ENCODE measurements at regions not wholly inside any gene's neighbourhood (a gene's known extent, or its start where the extent isn't known, plus 50 kb on each side); places are given as distances from the start of the nearest gene placed in this dataset.
"Not testable (repeated sequence)": the region's sequence is repeated elsewhere in the genome, so short reads cannot be mapped to it uniquely, and the experiment has no call there.

DNA sequence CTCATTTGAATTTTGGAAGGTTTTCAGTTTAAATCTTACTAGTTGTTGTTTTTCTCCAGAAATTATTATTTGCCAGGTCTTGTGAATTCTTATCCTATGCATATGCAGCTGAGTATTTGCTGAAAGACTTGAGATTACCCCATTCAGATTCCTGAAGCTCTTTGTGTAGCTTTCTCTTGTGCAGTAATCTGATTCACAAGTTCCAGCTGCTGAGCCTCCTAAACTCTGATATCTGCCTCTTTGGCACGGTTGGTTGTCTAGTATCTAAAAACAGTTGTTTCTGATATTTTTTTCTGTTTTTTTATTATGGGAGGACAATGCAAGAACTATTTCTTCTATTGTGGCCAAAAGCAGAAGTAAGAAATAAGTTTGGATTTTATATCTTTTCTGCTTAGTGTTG lies 863.9 kb upstream of the MANEA start:
- DNase-seq (ENCODE audit: extremely low read depth, low read depth, low spot score), result no peak

DNA sequence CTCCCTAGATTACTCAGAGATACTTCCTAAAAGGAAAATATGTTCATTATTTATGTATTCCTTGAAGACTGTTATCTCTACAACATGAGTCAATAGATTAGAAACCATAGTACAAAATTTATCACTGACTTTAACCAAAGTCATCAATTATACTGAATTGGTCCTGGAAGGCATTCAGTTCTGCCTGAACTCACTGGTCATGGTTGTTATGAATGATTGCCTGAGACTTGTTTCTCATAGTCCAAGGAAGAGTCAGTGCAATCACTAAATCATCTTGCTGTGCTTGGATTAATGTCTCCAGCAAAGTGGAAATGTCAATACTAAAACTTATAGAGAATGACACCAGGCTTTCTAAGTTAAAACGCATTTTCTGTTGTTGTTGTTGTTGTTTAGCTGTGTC lies 878.6 kb upstream of the MANEA start:
- no peak for DNase-seq (ENCODE audit: extremely low read depth, low read depth, low spot score)

DNA sequence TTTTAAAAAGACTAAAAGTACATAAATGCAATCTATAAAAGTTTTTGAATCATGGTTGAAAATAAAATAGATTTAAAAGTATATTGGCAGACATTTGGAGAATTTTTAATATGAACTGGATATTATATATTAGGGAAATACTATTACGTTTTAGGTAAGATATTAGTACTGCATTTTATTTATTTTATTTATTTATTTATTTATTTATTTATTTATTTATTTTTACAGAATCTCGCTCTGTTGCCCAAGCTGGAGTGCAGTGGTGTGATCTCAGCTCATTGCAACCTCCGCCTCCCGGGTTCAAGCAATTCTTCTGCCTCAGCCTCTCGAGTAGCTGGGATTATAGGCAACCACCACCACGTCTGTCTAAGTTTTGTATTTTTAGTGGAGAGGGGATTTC lies 890.1 kb upstream of the MANEA start:
- not testable (repeated sequence) for DNase-seq (ENCODE audit: extremely low read depth, low read depth, low spot score)

DNA sequence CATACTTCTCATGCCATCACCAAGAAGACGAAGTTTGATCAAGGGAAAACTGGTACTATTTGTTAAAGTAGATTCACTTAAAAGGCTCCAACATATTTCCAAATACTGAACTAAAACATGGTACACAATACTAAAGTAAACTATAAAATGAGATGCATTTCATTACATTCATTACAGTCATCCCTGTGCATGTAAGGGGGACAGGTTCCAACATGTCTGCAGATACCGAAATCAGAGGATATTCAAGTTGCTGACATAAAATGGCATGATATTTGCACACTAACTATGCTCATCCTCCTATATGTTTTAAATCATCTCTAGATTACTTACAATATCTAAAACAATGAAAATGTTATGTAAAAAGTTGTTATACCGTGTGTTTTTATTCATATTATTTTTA lies 893.9 kb upstream of the MANEA start:
- DNase-seq (ENCODE audit: extremely low read depth, low read depth, low spot score), result no peak

DNA sequence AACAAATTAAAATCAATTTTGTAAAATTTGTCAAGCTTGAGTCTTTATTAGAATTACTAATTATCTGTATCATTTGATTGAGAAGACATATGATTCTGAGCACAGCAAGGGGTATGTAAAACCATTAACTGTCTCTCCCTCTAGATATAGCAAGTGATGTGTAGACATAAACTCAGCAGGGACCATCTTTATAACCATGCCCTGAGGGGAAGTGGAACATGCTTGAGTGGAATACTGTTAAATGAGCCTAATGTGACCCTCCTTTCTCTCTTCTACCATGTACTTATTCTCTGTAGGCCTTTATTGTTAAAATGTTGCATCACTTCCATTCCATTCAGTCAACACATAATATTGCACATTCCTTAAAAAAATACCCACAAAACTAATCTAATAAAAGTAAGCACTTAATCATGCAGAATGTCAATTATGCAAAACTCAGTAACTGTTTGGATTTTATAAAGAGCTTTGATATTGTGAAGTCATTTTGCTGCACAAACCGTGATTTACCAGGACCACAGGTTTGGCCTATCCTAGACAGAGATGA lies 896.6 kb upstream of the MANEA start:
- DNase-seq (ENCODE audit: extremely low read depth, low read depth, low spot score), result no peak

DNA sequence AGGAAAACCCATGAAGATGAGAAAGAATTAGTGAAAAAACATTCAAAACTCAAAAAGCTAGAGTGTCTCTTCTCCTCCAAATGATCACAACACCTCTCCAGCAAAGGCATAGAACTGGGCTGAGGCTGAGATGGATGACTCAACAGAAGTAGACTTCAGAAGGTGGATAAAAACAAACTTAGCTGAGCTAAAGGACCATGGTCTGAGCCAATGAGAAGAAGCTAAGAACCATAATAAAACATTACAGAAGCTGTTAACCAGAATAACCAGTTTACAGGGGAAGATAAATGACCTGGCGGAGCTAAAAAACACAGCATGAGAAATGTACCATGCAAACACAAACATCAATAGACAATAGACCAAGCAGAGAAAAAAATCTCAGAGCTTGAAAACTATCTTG lies 904.1 kb upstream of the MANEA start:
- no peak for DNase-seq (ENCODE audit: extremely low read depth, low read depth, low spot score)

DNA sequence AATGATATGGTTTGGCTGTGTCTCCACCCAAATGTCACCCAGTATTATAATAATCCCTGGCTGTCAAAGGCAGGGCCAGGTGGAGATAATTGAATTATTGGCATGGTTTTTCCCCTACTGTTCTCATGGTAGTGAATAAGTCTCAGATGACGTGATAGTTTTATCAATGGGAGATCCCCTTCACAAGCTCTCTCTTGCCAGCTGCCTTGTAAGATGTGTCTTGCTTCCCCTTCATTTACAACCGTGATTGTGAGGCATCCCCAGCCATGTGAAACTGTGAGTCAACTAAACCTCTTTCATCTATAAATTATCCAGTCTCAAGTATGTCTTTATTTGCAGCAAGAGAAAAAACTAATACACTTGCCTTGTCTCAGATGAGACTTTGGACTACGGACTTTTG lies 907.3 kb upstream of the MANEA start:
- no peak for DNase-seq (ENCODE audit: extremely low read depth, low read depth, low spot score)

DNA sequence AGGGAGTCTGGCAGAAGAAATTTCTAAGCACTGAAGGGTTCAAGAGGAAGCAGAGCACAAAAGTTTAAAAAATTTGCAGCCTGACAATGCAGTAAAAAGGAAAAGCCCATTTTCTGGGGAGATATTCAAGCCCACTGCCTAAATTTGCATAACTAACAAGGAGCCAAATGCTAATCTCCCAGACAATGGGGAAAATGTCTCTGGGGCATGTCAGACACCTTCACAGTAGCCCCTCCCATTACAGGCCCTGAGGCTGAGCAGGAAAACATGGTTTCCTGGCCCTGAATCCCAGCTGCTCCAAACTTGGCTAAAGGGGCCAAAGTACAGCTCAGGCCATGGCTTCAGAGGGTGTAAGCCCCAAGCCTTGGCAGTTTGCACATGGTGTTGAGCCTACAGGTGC lies 908.5 kb upstream of the MANEA start:
- DNase-seq (ENCODE audit: extremely low read depth, low read depth, low spot score), result no peak

DNA sequence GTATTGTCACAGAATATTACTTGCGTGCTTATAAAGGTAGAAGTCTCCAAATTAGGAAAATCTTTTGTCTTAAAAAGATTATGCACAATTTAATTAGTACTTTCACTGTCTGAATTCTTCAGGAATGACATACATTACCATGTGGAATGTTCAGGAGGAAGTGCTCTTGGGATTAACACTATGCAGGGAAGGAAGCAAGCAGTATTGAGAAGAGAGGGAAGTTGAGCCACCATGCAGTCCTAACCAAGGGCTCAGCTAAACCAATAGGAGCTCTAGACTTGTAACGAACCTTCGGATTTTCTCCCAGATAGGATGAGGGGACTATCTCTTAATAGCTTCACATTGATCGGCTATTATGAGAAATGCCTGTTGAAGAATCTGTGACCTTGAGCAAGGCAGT lies 918.4 kb upstream of the MANEA start:
- no peak for DNase-seq (ENCODE audit: extremely low read depth, low read depth, low spot score)

DNA sequence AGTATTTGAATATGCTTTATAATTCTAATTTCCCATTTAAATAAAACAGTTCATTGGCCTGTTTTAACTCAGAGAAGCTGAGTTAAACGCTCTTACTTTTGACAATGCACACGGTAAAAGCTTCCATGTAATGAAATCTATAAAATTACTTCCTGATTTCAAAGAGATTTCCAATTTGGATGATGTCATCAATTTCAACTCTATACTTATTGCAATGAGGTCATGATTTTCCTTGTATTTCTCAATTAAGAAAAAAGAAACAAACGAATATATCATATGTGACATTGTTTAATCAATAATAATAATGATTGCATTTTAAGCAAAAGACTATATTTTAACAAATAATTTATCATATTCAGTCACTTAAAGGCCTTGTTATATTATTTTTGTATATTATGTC lies 926.1 kb upstream of the MANEA start:
- no peak for DNase-seq (ENCODE audit: extremely low read depth, low read depth, low spot score)

DNA sequence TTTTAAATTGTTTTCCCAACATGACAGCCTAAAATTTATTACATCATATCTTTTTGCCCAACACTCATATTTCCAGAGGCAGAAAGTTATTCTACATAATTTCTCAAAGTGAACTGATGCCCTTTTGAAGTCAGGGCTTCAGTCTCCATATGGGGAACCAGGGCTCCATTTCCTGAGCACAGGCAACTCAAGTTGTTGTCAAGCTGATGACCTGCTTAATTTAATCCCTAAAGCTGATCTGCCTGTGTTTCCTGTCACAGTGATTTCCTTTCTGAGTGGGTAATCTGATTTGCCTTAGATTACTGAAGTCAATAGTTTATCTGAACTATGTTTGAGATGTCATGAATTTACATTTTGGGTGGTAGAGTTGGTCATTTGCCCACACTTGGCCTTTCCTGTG lies 932.1 kb upstream of the MANEA start:
- DNase-seq (ENCODE audit: extremely low read depth, low read depth, low spot score), result no peak

DNA sequence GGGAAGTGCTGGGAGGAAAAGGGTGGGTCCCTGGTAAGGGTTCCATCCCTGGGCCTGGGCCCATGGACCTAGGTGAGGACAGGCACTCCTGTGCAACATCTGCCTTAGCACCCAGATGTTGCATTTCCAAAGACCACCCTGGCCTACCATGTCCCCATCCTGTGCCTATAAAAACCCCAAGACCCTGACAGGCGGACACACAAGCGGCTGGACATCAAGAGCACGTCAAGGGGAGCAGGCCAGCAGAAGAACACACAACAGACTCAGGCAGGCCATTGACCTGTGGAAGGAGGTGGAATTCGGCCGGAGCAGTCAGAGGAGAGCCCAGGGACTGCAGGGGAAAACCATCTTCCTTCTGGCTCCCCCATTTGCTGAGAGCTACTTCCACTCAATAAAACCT lies 937.8 kb upstream of the MANEA start:
- DNase-seq (ENCODE audit: extremely low read depth, low read depth, low spot score), result no peak

DNA sequence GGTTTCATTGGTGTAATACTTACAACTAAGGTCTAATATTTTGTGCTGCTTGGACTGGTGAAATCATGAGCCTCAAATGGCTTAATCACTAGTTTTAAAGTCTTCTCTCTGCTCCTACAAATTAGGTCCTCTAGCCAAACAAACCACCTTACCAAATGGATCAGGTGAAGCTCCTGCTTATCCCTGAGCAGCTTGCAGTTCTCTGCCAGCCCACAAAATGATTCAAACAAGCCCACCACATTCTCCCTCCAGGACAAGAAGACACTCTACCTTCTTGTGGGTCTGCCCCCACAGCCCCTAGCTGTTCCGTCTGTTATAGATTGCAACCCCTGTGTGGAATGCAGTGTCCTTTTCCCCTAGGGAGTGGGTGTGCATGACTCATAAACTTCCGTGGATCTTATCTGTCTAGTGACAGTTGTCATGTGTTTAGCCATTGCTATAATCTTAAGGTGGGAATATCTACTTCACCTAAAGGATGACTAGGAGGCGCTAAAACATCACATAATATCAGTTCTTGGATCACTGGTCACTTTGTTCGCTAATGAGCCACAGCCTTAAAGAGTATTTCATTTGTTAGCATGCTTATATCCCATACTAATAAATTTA lies 940.5 kb upstream of the MANEA start:
- peak; percentile 16 for DNase-seq (ENCODE audit: extremely low read depth, low read depth, low spot score)

DNA sequence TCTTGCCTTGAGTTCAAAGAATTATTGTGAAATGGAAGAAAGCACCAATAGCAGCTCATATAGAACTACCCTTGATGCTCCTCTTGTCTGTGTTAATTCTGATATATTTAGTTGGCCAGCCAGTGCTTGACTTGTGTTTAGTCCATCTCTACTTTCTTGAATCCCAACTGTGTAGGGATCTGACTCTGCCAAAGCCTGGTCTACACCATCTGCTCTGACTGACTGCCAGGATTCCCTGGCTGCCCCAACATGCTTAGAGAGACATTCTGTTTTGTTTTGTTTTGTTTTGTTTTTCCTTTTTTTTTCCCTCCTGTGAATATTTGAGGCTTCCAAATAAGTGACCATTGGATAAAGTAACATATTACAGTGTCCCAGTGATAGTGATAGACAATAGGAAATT lies 953.7 kb upstream of the MANEA start:
- no peak for DNase-seq (ENCODE audit: extremely low read depth, low read depth, low spot score)

DNA sequence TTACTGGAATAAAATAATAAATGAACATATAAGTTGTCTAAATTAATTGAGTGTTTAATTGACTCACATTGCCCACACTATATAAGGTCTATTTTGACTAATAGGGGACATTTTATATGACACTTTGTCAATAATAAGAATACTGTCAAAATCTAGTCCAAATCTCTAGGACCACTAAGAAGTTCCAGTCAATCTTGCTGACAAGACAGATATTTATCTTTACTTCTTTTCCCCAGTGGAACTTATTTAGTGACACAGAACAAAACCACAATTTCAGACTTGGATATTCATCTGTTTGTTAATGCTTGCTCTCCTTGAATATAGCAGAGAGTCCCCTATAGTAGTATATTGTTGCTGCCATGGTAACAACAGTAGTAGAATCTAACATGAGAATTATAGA lies 954.6 kb upstream of the MANEA start:
- DNase-seq (ENCODE audit: extremely low read depth, low read depth, low spot score), result no peak

DNA sequence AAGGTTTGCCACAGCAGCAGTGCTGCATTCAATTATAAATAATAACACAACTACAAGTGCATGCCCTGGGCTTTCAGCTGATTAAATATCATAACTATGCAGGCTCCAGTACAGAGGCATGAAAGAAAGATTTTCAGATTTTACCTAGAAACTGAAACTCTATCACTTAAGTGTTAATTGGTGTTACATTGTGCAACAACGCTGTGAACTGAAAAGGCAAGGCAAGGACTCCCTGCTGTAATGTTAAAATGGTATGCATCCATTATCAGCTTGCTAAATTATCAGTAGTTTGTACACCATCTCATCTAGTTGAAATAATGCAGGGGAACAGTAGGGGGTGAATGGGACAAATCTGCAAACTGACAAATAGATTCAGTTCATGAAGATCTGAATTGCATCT lies 976.7 kb upstream of the MANEA start:
- DNase-seq (ENCODE audit: extremely low read depth, low read depth, low spot score), result no peak

DNA sequence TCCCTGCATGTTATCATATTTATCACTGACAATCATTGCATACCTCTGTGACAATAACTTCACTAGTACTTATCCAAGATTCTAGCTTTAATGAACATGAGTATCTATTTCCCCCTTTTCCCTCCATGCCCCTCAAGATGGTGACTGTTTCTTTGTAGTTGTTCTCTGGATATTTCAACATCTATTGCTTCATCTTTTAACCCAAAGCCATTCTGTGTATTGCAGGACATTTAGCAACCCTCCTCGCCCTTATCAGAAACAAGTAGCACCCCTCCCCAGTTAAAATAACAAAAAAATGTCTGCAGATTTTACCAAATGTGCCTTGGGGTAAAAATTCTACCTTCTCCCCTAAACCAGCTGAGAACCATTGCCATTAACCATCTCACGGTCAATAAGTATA lies 979.8 kb upstream of the MANEA start:
- no peak for DNase-seq (ENCODE audit: extremely low read depth, low read depth, low spot score)

DNA sequence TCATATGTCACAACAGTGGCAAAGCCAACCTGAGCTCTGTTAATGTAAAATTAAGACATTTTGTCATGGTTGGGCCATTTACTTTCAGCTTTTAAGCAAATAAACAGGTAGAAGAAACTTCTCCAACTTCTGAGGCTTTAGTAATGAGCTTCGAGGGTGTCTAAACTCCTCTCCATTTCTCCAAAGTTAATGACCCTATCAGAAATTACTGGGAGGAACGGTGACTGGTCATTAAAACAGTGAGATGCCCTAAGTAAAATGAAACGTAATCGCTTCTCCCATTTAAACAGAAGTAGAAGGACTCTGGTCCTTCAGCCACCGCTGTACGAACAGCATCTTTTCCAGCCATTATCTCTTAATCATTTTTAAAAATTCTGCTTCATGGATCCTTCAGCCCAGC lies 986.9 kb upstream of the MANEA start:
- no peak for DNase-seq (ENCODE audit: extremely low read depth, low read depth, low spot score)

DNA sequence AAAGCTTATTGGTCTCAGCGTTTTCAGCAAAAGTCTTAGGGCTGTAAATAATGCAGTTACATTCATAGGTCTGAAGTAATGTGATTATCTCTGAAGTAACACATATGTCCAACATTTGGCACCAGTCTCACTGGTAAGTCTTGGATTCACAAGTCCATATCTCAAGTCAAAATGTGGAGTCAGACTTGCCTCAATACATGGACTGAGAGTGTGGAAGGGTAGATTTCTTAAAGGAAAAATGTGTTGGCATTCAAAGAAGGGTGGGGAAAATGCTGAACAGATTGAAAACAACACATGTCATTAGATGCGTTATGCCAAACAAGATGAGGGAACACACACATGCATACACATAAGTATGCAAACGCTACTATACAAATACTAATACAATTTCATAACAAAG lies 989.0 kb upstream of the MANEA start:
- DNase-seq (ENCODE audit: extremely low read depth, low read depth, low spot score), result no peak

DNA sequence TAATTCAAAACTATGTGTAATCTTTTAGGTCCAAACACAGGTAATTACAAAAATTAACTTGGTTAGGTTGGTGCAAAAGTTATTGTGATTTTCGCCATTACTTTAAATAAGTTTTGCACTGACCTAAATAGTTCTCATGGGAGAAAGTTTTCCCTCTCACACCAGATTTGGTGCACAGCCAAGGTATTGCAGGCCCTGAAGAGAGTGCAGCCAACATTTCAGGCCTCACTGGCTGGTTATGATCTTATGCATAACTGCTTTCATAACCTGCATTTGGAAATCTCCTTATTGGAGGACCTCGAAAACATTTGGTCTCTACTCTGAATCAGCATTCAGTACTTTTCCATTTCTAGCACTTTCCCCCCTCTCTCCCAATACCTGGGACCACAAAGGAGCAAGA lies 993.1 kb upstream of the MANEA start:
- DNase-seq (ENCODE audit: extremely low read depth, low read depth, low spot score), result no peak

DNA sequence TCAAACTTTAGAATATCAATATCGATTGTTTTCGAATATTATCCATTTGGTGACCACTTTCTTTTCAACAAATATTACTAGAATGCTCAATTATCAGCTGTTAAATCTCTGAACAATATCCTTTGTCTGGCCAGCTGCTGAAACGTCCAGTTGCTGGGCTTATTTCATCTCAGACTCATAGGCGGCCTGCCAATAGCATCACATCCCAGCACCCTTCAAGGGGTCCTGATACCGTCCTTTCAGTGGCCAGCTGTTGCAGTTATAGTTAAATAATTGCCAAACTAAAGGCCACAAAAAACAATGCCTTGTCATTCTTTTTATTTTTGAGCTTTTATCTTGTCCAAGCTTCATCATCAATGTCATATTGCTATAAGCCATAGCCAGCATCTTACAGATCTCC lies 1006.8 kb upstream of the MANEA start:
- no peak for DNase-seq (ENCODE audit: extremely low read depth, low read depth, low spot score)

DNA sequence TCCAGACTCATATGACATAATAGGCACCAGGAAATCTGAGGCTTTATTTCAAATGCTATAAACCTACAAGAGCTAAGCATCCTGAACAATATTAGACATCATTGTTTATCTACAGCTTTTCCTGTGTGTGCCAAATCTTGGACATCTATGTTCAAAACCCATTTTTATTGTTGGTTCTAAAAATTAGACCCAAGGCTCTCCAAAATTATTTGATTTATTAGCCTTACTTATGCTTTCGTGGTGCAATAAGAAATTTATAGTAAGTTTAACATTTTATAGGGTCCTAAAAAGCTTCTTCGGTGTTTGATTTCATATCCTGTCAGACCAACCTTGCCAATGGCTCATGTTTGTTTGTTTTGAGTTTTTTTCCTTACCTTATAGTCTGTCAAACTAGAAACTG lies 1014.5 kb upstream of the MANEA start:
- DNase-seq (ENCODE audit: extremely low read depth, low read depth, low spot score), result no peak

DNA sequence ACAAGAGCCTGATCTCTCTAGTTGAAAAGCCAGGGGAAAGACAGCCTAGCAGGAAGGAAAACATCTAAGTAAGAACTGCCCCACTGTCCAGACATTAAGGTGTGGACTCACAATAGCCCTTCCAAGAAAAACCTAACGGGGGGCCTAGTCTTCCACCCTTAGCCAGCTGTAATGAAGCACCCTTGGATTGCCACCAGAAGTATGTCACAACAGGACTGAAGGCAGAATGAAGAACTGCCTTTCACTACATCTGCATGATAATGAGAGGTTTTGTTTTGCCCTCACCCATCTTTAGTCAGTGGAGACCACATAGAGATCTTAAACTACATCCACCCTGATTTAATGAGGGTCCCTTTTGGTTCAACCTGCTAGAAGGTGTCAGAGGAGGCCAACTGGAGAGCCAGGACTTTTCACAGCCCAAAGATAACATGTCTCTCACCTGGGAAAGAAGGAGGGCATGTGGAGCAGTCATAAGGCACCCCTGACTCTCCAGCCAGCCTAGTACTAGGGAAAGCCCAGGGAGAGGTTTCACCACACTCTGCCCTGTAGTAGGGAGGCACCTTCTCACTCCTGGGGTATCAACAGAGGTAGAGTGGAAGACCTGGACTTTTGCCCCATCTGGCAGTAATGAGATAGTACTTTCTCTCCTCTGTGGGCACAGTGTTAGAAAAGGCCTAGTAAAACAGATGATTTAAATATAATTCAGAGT lies 1017.4 kb upstream of the MANEA start:
- no peak for DNase-seq (ENCODE audit: extremely low read depth, low read depth, low spot score)

Measured in glomerular endothelial cell (primary cell).